ENCODE measurements at regions not wholly inside any gene's neighbourhood (a gene's known extent, or its start where the extent isn't known, plus 50 kb on each side); places are given as distances from the start of the nearest gene placed in this dataset.
"Not testable (repeated sequence)": the region's sequence is repeated elsewhere in the genome, so short reads cannot be mapped to it uniquely, and the experiment has no call there.

DNA sequence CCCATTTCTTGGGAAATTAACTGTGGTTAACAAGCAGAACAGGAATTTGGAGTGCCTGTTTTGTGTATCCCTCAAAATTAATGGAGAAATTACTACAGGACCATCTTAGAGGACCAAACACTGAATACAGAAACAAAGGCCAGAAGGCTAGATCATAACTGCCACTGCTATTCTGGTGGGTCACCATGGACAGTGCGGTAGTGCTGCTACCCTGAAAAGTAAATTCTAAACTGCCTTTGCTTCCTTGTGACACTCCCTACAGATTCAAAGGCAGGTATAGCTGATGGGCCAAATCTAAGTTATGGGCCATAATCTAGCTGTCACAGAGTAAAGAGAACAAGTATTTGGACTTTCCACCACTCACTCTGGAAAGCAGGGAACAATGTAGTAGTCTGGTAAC, 575.8 kb upstream of the ADGRB3 start:
- H3K9me3 Mint-ChIP-seq, result peaks cover 0 to 14% (median 4%) of the 10 kb centered on the region in 8 donors
- Histone ChIP-seq H3K9me3 (ENCODE audit: control insufficient read depth in 1 of 2, low read length in 2 of 2) (no peaks in the 10 kb centered on the region), H3K4me3 (ENCODE audit: low read length in 2 of 2) (no peak overlapping the region), H3K36me3 (ENCODE audit: insufficient read depth, low read length) (no peaks in the 10 kb centered on the region), H3K27me3 (ENCODE audit: insufficient read depth, low read length) (no peaks in the 10 kb centered on the region), H3K4me1 (ENCODE audit: insufficient read depth, low read length) (no peaks in the 10 kb centered on the region), H3K27ac (ENCODE audit: low read depth, low read length) (no peak overlapping the region)
- no peaks in the 10 kb centered on the region for H3K4me1 Mint-ChIP-seq
- H3K4me3 Mint-ChIP-seq, result no peak overlapping the region
- ChIA-PET POLR2A (ENCODE audit: partially characterized antibody) (no interaction called here), CTCF (ENCODE audit: partially characterized antibody) (no interaction called here)
- DNase-seq, result no peak
- no peaks in the 10 kb centered on the region for H3K27me3 Mint-ChIP-seq
- no peaks in the 10 kb centered on the region for H3K36me3 Mint-ChIP-seq
- H3K27ac Mint-ChIP-seq, result no peak overlapping the region
- intact Hi-C loops (cut with micrococcal nuclease), result no loop called here

DNA sequence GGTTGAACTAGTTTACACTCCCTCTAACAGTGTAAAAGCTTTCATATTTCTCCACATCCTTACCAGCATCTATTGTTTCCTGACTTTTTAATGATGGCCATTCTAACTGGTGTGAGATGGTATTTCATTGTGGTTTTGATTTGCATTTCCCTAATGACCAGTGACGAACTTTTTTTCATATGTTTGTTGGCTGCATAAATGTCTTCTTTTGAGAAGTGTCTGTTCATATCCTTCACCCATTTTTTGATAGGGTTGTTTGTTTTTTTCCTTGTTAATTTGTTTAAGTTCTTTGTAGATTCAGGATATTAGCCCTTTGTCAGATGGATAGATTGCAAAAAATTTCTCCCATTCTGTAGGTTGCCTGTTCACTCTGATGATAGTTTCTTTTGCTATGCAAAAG, 578.5 kb upstream of the ADGRB3 start:
- H3K4me1 ChIP-seq (ENCODE audit: insufficient read depth, low read length); intact Hi-C loops (cut with micrococcal nuclease); DNase-seq; H3K4me3 ChIP-seq (ENCODE audit: low read length in 2 of 2); CTCF ChIA-PET (ENCODE audit: partially characterized antibody); H3K9me3 ChIP-seq (ENCODE audit: control insufficient read depth in 1 of 2, low read length in 2 of 2); H3K4me1 Mint-ChIP-seq; H3K4me3 Mint-ChIP-seq; H3K27me3 Mint-ChIP-seq; POLR2A ChIA-PET (ENCODE audit: partially characterized antibody); H3K36me3 Mint-ChIP-seq; H3K27ac ChIP-seq (ENCODE audit: low read depth, low read length); H3K27ac Mint-ChIP-seq; H3K27me3 ChIP-seq (ENCODE audit: insufficient read depth, low read length); H3K36me3 ChIP-seq (ENCODE audit: insufficient read depth, low read length): not testable (repeated sequence)
- peaks cover 0 to 14% (median 3%) of the 10 kb centered on the region in 8 donors for H3K9me3 Mint-ChIP-seq

DNA sequence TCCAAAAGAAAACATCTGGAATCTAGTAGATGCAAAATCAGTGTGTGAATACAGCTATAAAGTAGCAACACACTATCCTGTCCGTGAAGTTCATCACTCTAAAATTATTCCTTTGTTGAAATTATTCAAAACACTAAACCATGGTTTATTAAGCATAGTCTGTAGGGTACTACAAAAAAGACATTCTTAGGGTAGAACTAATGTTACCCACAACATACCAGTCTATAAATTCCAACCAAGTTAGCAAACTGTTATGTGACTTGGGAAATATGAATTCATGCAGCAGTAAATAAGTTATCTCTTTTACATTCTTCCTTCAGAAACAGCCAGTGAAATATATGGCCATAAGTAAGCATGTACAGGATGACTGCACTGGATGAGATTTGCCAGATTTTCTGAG, 580.3 kb upstream of the ADGRB3 start:
- no peaks in the 10 kb centered on the region for H3K4me1 Mint-ChIP-seq
- Histone ChIP-seq H3K9me3 (ENCODE audit: control insufficient read depth in 1 of 2, low read length in 2 of 2) (no peaks in the 10 kb centered on the region), H3K4me3 (ENCODE audit: low read length in 2 of 2) (no peak overlapping the region), H3K4me1 (ENCODE audit: insufficient read depth, low read length) (no peaks in the 10 kb centered on the region), H3K27me3 (ENCODE audit: insufficient read depth, low read length) (no peaks in the 10 kb centered on the region), H3K36me3 (ENCODE audit: insufficient read depth, low read length) (no peaks in the 10 kb centered on the region), H3K27ac (ENCODE audit: low read depth, low read length) (no peak overlapping the region)
- ChIA-PET CTCF (ENCODE audit: partially characterized antibody) (no interaction called here), POLR2A (ENCODE audit: partially characterized antibody) (no interaction called here)
- intact Hi-C loops (cut with micrococcal nuclease), result no loop called here
- H3K27ac Mint-ChIP-seq, result no peak overlapping the region
- no peak for DNase-seq
- H3K36me3 Mint-ChIP-seq, result no peaks in the 10 kb centered on the region
- H3K4me3 Mint-ChIP-seq, result no peak overlapping the region
- H3K27me3 Mint-ChIP-seq, result no peaks in the 10 kb centered on the region
- H3K9me3 Mint-ChIP-seq, result peaks cover 0 to 14% (median 3%) of the 10 kb centered on the region in 8 donors

DNA sequence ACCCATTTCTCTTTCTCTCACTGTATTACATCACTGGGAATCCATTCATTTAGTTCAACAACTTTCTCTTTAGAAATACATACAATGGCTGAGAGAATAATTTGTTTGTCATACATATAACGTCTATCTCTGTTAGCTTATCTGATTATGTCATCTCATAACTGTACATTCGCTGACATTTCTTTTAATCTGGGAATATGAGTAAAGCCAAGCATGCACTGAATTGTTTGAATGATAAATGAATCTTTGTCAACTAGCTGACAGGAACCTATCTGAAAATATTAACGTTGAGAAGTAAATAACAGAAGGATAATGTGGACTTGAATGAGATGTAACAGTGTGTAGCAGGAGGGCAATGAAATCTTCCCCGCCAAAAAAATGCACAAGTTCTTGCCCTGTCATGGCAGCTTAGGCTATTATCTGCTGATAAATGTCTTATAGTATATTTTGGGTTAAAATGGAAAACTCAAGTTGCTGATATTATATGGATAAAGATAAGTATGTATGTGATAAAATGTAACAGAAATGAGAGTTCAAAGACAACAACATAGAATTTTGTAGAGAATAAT, 581.2 kb upstream of the ADGRB3 start:
- intact Hi-C loops (cut with micrococcal nuclease), result no loop called here
- H3K36me3 ChIP-seq (ENCODE audit: insufficient read depth, low read length), result no peaks in the 10 kb centered on the region
- no peaks in the 10 kb centered on the region for H3K9me3 ChIP-seq (ENCODE audit: control insufficient read depth in 1 of 2, low read length in 2 of 2)
- H3K4me3 ChIP-seq (ENCODE audit: low read length in 2 of 2), result no peak overlapping the region
- no peaks in the 10 kb centered on the region for H3K27me3 ChIP-seq (ENCODE audit: insufficient read depth, low read length)
- H3K27ac ChIP-seq (ENCODE audit: low read depth, low read length), result no peak overlapping the region
- Mint-ChIP-seq H3K27ac (no peak overlapping the region), H3K4me1 (no peaks in the 10 kb centered on the region), H3K27me3 (no peaks in the 10 kb centered on the region), H3K4me3 (no peak overlapping the region), H3K9me3 (peaks cover 0 to 14% (median 2%) of the 10 kb centered on the region in 8 donors), H3K36me3 (no peaks in the 10 kb centered on the region)
- POLR2A ChIA-PET (ENCODE audit: partially characterized antibody), result no interaction called here
- no peaks in the 10 kb centered on the region for H3K4me1 ChIP-seq (ENCODE audit: insufficient read depth, low read length)
- CTCF ChIA-PET (ENCODE audit: partially characterized antibody), result no interaction called here
- no peak for DNase-seq

DNA sequence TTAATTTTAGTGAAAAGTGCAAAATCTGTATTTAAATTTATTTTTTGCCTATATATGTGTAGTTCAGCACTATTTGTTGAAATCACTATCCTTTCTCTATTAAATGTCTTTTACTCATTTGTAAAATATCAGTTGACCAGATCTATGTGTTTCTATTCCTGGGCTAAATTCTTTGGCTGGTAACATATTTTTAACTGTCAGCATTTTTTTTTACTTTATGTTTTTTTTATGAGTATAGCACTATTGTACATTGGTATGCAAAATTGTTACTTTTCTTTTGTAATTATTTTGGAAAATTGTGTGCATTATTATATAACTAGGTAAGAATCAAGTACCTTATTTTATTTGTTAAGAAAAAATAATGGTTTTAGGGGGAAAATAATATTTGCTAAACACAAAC, 582.8 kb upstream of the ADGRB3 start:
- intact Hi-C loops (cut with micrococcal nuclease), result no loop called here
- CTCF ChIA-PET (ENCODE audit: partially characterized antibody), result no interaction called here
- peaks cover 0 to 12% (median 3%) of the 10 kb centered on the region in 8 donors for H3K9me3 Mint-ChIP-seq

DNA sequence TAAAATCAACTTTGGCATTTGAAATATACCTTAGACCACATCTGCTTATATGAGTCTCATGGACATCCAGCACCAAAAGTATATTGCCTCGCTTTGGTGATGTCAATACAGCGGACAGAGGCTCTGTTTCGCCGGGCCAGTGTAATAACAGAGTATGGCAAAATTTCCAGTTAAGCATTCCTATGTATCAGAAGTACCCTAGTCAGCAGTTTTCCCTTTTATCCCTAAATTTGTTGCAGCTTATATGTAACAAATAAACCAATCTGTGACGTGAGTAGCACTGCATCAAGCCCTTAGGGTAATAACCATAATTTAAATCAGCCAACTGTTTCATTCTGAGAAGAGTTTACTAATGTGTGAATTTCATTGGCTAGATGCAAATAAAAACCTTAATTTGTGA, 585.5 kb upstream of the ADGRB3 start:
- H3K36me3 Mint-ChIP-seq, result no peaks in the 10 kb centered on the region
- intact Hi-C loops (cut with micrococcal nuclease), result no loop called here
- POLR2A ChIA-PET (ENCODE audit: partially characterized antibody), result no interaction called here
- no peak for DNase-seq
- H3K27me3 Mint-ChIP-seq, result no peaks in the 10 kb centered on the region
- H3K27ac ChIP-seq (ENCODE audit: low read depth, low read length), result no peak overlapping the region
- H3K27me3 ChIP-seq (ENCODE audit: insufficient read depth, low read length), result no peaks in the 10 kb centered on the region
- no peaks in the 10 kb centered on the region for H3K9me3 ChIP-seq (ENCODE audit: control insufficient read depth in 1 of 2, low read length in 2 of 2)
- CTCF ChIA-PET (ENCODE audit: partially characterized antibody), result no interaction called here
- no peaks in the 10 kb centered on the region for H3K4me1 ChIP-seq (ENCODE audit: insufficient read depth, low read length)
- no peak overlapping the region for H3K4me3 ChIP-seq (ENCODE audit: low read length in 2 of 2)
- no peaks in the 10 kb centered on the region for H3K4me1 Mint-ChIP-seq
- no peaks in the 10 kb centered on the region for H3K36me3 ChIP-seq (ENCODE audit: insufficient read depth, low read length)
- peaks cover 0 to 15% (median 1%) of the 10 kb centered on the region in 8 donors for H3K9me3 Mint-ChIP-seq
- no peak overlapping the region for H3K4me3 Mint-ChIP-seq
- no peak overlapping the region for H3K27ac Mint-ChIP-seq

More for the DNA sequence above, 582.8 kb upstream of the ADGRB3 start:
- POLR2A ChIA-PET (ENCODE audit: partially characterized antibody), result no interaction called here
- Histone ChIP-seq H3K4me3 (ENCODE audit: low read length in 2 of 2) (no peak overlapping the region), H3K27ac (ENCODE audit: low read depth, low read length) (no peak overlapping the region), H3K36me3 (ENCODE audit: insufficient read depth, low read length) (no peaks in the 10 kb centered on the region), H3K27me3 (ENCODE audit: insufficient read depth, low read length) (no peaks in the 10 kb centered on the region), H3K4me1 (ENCODE audit: insufficient read depth, low read length) (no peaks in the 10 kb centered on the region), H3K9me3 (ENCODE audit: control insufficient read depth in 1 of 2, low read length in 2 of 2) (no peaks in the 10 kb centered on the region)
- no peaks in the 10 kb centered on the region for H3K36me3 Mint-ChIP-seq
- H3K4me1 Mint-ChIP-seq, result no peaks in the 10 kb centered on the region
- DNase-seq, result no peak
- no peak overlapping the region for H3K4me3 Mint-ChIP-seq
- H3K27me3 Mint-ChIP-seq, result no peaks in the 10 kb centered on the region
- no peak overlapping the region for H3K27ac Mint-ChIP-seq

DNA sequence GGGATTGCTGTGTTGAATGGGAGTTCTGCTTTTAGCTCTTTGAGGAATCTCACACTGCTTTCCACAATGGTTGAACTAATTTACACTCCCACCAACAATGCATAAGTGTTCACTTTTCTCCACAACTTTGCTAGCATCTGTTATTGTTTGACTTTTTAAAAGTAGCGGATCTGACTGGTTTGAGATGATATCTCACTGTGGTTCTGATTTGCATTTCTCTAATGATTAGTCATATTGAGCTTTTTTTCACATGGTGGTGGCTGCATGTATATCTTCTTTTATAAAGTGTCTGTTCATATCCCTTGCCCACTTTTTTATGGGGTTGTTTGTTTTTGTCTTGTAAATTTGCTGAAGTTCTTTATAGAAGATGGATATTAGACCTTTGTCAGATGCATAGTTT, 588.3 kb upstream of the ADGRB3 start:
- Histone ChIP-seq H3K27me3 (ENCODE audit: insufficient read depth, low read length) (no peaks in the 10 kb centered on the region), H3K27ac (ENCODE audit: low read depth, low read length) (no peak overlapping the region), H3K9me3 (ENCODE audit: control insufficient read depth in 1 of 2, low read length in 2 of 2) (no peaks in the 10 kb centered on the region), H3K36me3 (ENCODE audit: insufficient read depth, low read length) (no peaks in the 10 kb centered on the region), H3K4me1 (ENCODE audit: insufficient read depth, low read length) (no peaks in the 10 kb centered on the region), H3K4me3 (ENCODE audit: low read length in 2 of 2) (no peak overlapping the region)
- Mint-ChIP-seq H3K9me3 (peaks cover 0 to 8% (median under 1%) of the 10 kb centered on the region in 8 donors), H3K27me3 (no peaks in the 10 kb centered on the region), H3K4me3 (no peak overlapping the region), H3K27ac (no peak overlapping the region), H3K36me3 (no peaks in the 10 kb centered on the region), H3K4me1 (no peaks in the 10 kb centered on the region)
- intact Hi-C loops (cut with micrococcal nuclease), result no loop called here
- DNase-seq, result no peak
- CTCF ChIA-PET (ENCODE audit: partially characterized antibody), result no interaction called here
- POLR2A ChIA-PET (ENCODE audit: partially characterized antibody), result no interaction called here

DNA sequence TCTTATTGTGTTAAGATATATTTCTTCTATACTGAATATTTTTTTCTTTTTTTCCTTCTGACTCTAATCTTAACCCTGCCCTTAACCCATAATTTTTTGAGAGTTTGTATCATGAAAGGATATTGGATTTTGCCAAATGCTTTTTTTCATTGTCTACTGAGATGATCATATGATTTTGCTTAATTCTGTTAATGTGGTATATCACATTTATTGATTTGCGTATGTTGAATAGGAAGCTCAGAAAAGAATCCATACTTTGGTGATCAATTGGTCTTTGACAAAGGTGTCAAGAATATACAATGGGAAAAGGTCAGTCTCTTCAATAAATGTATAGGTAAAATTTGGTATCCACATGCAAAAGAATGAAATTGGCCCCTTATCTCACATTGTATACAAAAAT, 588.8 kb upstream of the ADGRB3 start:
- H3K4me1 Mint-ChIP-seq, result no peaks in the 10 kb centered on the region
- POLR2A ChIA-PET (ENCODE audit: partially characterized antibody), result no interaction called here
- H3K27ac Mint-ChIP-seq, result no peak overlapping the region
- DNase-seq, result no peak
- H3K9me3 Mint-ChIP-seq, result peaks cover 0 to 8% (median under 1%) of the 10 kb centered on the region in 8 donors
- Histone ChIP-seq H3K27me3 (ENCODE audit: insufficient read depth, low read length) (no peaks in the 10 kb centered on the region), H3K4me3 (ENCODE audit: low read length in 2 of 2) (no peak overlapping the region), H3K9me3 (ENCODE audit: control insufficient read depth in 1 of 2, low read length in 2 of 2) (no peaks in the 10 kb centered on the region), H3K27ac (ENCODE audit: low read depth, low read length) (no peak overlapping the region), H3K4me1 (ENCODE audit: insufficient read depth, low read length) (no peaks in the 10 kb centered on the region), H3K36me3 (ENCODE audit: insufficient read depth, low read length) (no peaks in the 10 kb centered on the region)
- CTCF ChIA-PET (ENCODE audit: partially characterized antibody), result no interaction called here
- H3K4me3 Mint-ChIP-seq, result no peak overlapping the region
- no peaks in the 10 kb centered on the region for H3K36me3 Mint-ChIP-seq
- no peaks in the 10 kb centered on the region for H3K27me3 Mint-ChIP-seq
- intact Hi-C loops (cut with micrococcal nuclease), result no loop called here
